Activated CD8-positive, alpha-beta memory T cell treated with anti-CD3 and anti-CD28 coated beads, Interleukin-2, amount 50 U/mL, for 24 hours (primary cell): ENCODE measurements at regions not wholly inside any gene's neighbourhood (a gene's known extent, or its start where the extent isn't known, plus 50 kb on each side); places are given as distances from the start of the nearest gene placed in this dataset.

Source experiments
- DNase-seq: peaks from one replicate; pipeline ENCODE4 v3.0.0-alpha.2; 2020; ENCODE audit errors: extremely low read depth

GRCh38 chr12:125492354-125493270 lies 427.4 kb downstream of the AACS start:
- no peak for DNase-seq

GRCh38 chr12:125493704-125494308 lies 428.6 kb downstream of the AACS start:
- DNase-seq = no peak

- no peak for DNase-seq
Measured at GRCh38 chr12:125503128-125503527, 437.9 kb downstream of the AACS start.

GRCh38 chr12:125509195-125509594 lies 444.0 kb downstream of the AACS start:
- DNase-seq = no peak

DNA sequence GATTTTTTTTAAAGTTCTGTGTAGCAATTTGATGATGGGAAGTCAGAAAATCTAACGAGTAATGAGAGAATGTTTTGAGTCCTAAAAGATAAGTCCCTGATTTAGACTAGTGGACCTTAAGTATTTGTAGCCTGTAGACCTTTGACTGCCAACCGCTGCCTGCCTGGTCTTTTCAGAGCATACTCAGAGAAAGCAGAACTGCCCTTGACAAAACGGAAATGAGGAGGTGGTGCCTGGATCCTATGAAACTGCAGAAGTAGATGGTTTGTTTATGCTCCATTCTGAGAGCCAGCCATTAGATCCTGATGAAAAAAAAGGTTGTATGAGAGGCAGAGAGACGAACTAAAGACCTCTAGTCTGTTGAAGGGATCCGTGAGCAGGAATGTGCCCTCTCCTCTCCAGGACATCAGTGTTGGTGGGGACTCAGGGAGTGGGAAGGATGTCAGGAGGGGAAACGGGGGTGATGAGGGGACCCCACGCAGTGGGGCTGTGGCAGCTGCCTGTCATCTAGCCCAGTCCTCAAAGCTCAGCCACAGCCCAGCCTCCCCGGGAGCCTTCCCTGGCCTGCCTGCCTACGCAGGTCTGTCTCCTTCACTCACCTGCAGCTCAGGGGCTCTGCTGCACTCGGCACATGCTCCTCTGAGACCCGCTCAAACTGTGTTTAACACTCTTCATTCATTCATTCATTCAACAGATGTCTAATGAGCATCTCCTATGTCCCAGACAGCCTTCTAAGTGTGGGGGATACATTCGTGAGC lies 447.5 kb downstream of the AACS start:
- no peak for DNase-seq

DNA sequence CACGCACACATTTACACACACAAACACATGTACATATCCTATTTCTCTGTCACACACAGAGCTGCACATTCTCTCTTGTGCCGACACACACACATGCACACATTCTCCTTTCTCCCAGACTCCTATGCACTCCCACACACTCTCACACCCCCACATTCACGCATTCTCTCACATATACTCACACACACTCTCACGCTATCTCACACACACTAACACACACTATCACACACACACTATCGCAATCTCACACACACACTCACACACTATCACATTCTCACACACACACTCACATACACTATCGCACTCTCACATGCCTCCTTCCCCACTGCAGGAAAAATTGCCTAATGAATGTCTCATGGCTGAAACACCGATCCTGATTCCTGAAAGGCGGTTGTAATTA lies 450.7 kb downstream of the AACS start:
- no peak for DNase-seq

GRCh38 chr12:125518074-125518473 lies 452.8 kb downstream of the AACS start:
- DNase-seq = no peak

DNA sequence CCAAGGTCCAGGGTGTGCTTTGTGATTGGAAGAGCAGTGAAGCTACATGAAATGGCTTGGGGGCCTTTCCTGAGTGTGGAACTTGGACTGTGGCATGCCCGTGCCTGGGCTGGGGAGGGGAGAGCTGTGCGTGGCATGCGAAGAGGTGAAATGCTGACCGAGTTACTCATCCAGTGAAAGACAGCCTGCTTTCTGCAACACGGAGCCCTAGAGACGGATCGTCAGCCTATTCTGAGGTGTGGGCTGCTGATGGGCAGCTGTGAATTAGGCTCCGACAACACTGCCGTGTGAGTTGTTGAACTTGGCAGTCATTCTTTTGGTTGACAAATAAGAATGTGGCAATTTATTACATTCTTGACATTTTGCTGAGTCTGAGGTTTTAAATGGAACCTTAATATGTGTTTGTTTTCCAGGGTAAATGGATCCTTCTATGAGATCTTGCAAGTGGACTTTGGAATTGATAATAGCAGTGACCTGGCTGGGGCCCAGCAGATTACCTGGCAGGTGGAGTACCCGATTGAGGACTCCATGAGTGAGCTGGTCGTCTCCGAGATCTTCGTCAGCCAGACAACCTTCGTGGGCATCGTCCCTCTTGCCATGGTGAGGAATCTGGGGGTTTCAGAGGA lies 453.9 kb downstream of the AACS start:
- DNase-seq = no peak

GRCh38 chr12:125525879-125526278 lies 460.6 kb downstream of the AACS start:
- no peak for DNase-seq

DNA sequence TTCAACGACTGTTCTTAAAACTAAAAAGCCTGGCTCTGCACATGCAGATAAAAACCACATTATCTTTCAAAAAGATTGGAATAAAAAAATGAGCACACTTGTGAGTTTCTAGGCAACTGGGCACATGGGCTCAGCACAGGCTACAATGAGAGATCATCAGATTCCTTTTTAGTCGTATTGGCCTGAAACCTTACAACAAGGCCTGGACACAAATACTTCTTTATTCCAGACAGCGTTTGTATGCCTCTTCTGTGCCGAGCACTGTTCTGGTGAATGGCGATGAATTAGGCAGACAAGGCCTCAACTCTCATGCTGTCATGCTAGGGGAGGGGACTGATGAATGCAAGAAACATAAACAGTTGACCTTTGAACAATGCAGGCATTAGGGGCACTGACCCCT lies 463.0 kb downstream of the AACS start:
- DNase-seq = no peak

GRCh38 chr12:125530201-125530600 lies 465.0 kb downstream of the AACS start:
- no peak for DNase-seq

DNA sequence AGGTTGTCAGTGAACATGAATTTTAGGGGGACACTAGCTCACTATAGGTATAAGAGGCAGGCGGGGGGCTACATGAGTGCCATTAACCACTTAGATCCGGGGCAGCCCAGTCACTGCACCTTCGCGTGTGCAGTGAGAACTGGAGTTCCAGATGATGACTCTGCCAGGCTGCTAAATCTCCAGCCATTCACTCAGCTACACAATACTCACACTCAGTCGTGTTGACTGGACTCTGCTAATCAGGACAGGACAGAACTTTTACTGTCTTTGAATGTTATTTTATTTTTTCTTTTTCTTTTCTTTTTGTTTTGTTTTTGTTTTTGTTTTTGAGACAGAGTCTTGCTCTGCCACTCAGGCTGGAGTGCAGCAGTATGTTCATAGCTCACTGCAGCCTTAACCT lies 465.6 kb downstream of the AACS start:
- DNase-seq = no peak

GRCh38 chr12:125531574-125531973 lies 466.3 kb downstream of the AACS start:
- DNase-seq = no peak

DNA sequence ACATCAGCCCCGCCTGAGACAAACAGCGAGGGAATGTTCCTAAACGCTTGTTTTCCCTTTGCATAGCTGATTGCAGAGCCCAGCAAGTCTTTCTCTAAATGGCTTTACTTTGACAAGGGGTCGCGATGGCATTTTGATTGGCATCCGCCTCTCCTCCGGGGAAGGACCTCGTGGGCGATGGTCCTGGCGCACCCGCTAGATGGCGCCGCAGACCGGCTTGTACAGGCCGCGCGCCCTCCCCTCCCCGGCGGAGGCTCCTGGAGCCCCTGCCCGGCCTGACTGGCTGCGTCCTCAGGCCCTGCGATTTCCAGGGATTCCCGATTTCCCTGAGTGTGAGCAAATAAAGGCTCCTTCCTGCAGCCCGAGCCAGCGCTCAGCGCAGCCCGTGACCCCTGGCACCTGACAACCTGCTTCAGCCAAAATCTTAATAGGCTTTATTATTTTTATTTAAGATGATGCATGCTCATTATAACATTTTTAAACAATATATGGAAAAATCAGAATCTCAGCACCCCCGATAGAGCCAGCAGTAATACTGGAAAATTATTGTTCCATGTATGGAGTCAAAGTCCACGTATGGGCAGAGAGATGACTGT lies 468.3 kb downstream of the AACS start:
- no peak for DNase-seq

GRCh38 chr12:125538401-125539199 lies 473.4 kb downstream of the AACS start:
- DNase-seq = no peak

- no peak for DNase-seq
Measured at GRCh38 chr12:125540580-125541204, 475.5 kb downstream of the AACS start.

GRCh38 chr12:125544960-125545359 lies 479.7 kb downstream of the AACS start:
- DNase-seq = no peak

- DNase-seq = no peak
Measured at GRCh38 chr12:125549171-125549570, 483.9 kb downstream of the AACS start.

- no peak for DNase-seq
Measured at GRCh38 chr12:125549836-125550235, 484.6 kb downstream of the AACS start.

DNA sequence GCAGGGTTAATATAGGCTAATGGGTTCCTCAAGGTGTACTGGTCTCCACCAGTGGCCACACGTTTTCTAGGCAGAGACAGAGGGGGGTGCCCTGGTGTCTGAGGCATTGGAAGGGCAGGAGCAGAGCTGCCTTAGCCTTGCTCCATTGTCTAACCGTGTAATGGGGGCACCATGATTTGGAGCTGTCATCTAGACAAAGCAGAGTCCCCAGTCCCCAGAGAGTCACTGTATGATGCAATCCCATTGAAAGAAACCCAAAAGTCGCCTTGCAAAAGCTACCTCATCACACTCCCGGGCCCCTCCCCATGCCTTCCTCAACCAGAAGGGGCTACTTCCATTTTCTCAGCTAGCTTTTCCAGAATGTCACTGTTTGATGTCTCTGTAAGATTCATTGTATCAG lies 487.1 kb downstream of the AACS start:
- no peak for DNase-seq
